ENCODE measurements at regions not wholly inside any gene's neighbourhood (a gene's known extent, or its start where the extent isn't known, plus 50 kb on each side); places are given as distances from the start of the nearest gene placed in this dataset.

DNA sequence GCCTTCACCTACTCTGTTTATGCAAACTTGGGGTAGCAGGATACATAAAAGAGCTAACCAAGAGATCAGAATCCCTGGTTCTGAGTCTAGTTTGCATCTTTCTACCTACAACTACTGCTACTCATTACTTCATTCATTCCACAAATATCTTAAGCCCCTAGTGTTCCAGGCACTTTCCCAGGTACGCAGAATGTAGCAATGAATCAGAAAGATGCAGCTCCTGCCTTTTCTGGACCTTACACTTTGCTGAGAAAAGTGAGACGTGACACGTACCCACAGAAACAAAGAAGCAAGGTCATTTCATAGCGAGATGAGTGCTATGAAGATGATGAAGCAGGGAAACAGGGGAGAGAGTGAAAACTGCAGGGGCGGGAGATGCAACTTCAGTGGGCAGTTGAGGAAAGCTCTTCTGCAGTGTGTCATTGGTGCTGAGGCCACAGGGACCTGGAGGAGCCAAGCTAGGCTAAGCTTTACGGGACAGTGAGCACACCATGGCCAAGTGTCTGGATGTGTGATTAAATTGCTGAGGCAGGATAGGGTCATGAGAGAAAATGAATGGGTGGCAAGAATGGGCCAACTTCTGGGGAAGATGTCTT lies 167.9 kb downstream of the TNFSF18 start:
- Histone ChIP-seq H3K36me3 (replicated peaks in 1 of 2; ENCODE audit: control insufficient read depth in 2 of 2, insufficient read depth in 2 of 2, low read length in 2 of 2) (no peaks in the 10 kb centered on the region), H4K91ac (ENCODE audit: low read depth, low read length, poor library complexity) (no peak overlapping the region), H3K14ac (ENCODE audit: low read length) (no peak overlapping the region), H3K4me3 (ENCODE audit: low read length in 2 of 2) (no peak overlapping the region), H3K27ac (replicated peaks; ENCODE audit: low read length) (no peak overlapping the region), H3K4ac (ENCODE audit: low read length) (no peak overlapping the region), H3K18ac (ENCODE audit: low read length) (no peak overlapping the region), H2AK5ac (ENCODE audit: low read depth, low read length) (no peak overlapping the region), H3K79me1 (ENCODE audit: low read depth, low read length) (no peaks in the 10 kb centered on the region), H3K23ac (ENCODE audit: low read depth, low read length, poor library complexity) (no peak overlapping the region), H3K27me3 (ENCODE audit: control insufficient read depth in 3 of 3, insufficient read depth in 3 of 3, low read depth in 1 of 3, low read length in 3 of 3) (no peaks in the 10 kb centered on the region), H3K4me1 (ENCODE audit: control insufficient read depth in 2 of 2, insufficient read depth in 1 of 2, low read depth in 1 of 2, low read length in 2 of 2) (peaks cover 0 to 4% of the 10 kb centered on the region in 2 donors), H2BK120ac (ENCODE audit: low read depth, low read length) (no peak overlapping the region), H2BK15ac (ENCODE audit: low read length) (no peak overlapping the region), H2BK5ac (ENCODE audit: low read length) (no peak overlapping the region), H3K4me2 (ENCODE audit: insufficient read depth, low read length, poor library complexity, severe bottlenecking) (no peak overlapping the region), H4K8ac (ENCODE audit: low read depth, low read length) (no peak overlapping the region), H2AFZ (ENCODE audit: low read length) (no peak overlapping the region), H3K9ac (ENCODE audit: low read depth, low read length, poor library complexity) (no peak overlapping the region), H2BK12ac (ENCODE audit: low read length) (no peak overlapping the region), H3K9me3 (replicated peaks in 1 of 2; ENCODE audit: control insufficient read depth in 2 of 2, insufficient read depth in 1 of 2, low read depth in 1 of 2, low read length in 2 of 2) (no peaks in the 10 kb centered on the region)
- no peak for DNase-seq (ENCODE audit: low spot score)
- WGBS, 2 donors (ENCODE audit: extremely low coverage in 2 of 2, insufficient read length in 2 of 2, insufficient replicate concordance in 1 of 2), result no CpG with 5 or more reads among the region's 6 CpGs

- Histone ChIP-seq H3K4ac (ENCODE audit: low read length) (no peak overlapping the region), H3K4me2 (ENCODE audit: insufficient read depth, low read length, poor library complexity, severe bottlenecking) (no peak overlapping the region), H3K79me1 (ENCODE audit: low read depth, low read length) (no peaks in the 10 kb centered on the region), H3K14ac (ENCODE audit: low read length) (no peak overlapping the region), H2BK15ac (ENCODE audit: low read length) (no peak overlapping the region), H3K18ac (ENCODE audit: low read length) (no peak overlapping the region), H2AFZ (ENCODE audit: low read length) (no peak overlapping the region), H3K23ac (ENCODE audit: low read depth, low read length, poor library complexity) (no peak overlapping the region), H3K9me3 (replicated peaks in 1 of 2; ENCODE audit: control insufficient read depth in 2 of 2, insufficient read depth in 1 of 2, low read depth in 1 of 2, low read length in 2 of 2) (no peaks in the 10 kb centered on the region), H4K91ac (ENCODE audit: low read depth, low read length, poor library complexity) (no peak overlapping the region), H2AK5ac (ENCODE audit: low read depth, low read length) (no peak overlapping the region), H3K27ac (replicated peaks; ENCODE audit: low read length) (no peak overlapping the region), H3K4me3 (ENCODE audit: low read length in 2 of 2) (no peak overlapping the region), H3K4me1 (ENCODE audit: control insufficient read depth in 2 of 2, insufficient read depth in 1 of 2, low read depth in 1 of 2, low read length in 2 of 2) (peaks cover 0 to 4% of the 10 kb centered on the region in 2 donors), H3K36me3 (replicated peaks in 1 of 2; ENCODE audit: control insufficient read depth in 2 of 2, insufficient read depth in 2 of 2, low read length in 2 of 2) (no peaks in the 10 kb centered on the region), H2BK12ac (ENCODE audit: low read length) (no peak overlapping the region), H3K9ac (ENCODE audit: low read depth, low read length, poor library complexity) (no peak overlapping the region), H2BK5ac (ENCODE audit: low read length) (no peak overlapping the region), H2BK120ac (ENCODE audit: low read depth, low read length) (no peak overlapping the region), H4K8ac (ENCODE audit: low read depth, low read length) (no peak overlapping the region), H3K27me3 (ENCODE audit: control insufficient read depth in 3 of 3, insufficient read depth in 3 of 3, low read depth in 1 of 3, low read length in 3 of 3) (no peaks in the 10 kb centered on the region)
- no CpG with 5 or more reads among the region's 3 CpGs for WGBS, 2 donors (ENCODE audit: extremely low coverage in 2 of 2, insufficient read length in 2 of 2, insufficient replicate concordance in 1 of 2)
- no peak for DNase-seq (ENCODE audit: low spot score)
Measured at GRCh38 chr1:172883387-172883791, 167.4 kb downstream of the TNFSF18 start.

DNA sequence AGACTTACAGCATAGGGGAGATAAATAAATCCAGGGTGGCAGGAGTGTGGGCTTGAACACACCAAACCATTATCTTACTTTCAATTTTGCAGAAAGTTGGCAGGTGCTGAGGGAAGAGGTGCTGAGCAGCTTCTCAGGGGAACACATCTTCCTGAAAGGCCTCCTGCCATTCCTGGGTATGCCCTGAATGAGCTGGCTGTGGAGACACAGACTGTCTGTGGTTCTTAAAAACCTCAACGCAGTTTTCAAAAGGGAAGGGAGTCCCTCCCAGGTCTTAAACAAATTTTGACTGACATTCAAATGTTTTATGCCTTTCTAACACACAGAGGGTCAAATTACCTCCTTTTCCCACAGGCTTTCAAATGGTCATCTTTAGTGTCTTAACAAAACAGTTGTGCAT lies 166.9 kb downstream of the TNFSF18 start:
- H3K4me3 ChIP-seq (ENCODE audit: low read length in 2 of 2), result no peak overlapping the region
- H3K9me3 ChIP-seq (replicated peaks in 1 of 2; ENCODE audit: control insufficient read depth in 2 of 2, insufficient read depth in 1 of 2, low read depth in 1 of 2, low read length in 2 of 2), result no peaks in the 10 kb centered on the region
- H2BK12ac ChIP-seq (ENCODE audit: low read length), result no peak overlapping the region
- WGBS, 2 donors (ENCODE audit: extremely low coverage in 2 of 2, insufficient read length in 2 of 2, insufficient replicate concordance in 1 of 2), result no CpG with 5 or more reads among the region's 1 CpG
- H3K9ac ChIP-seq (ENCODE audit: low read depth, low read length, poor library complexity), result no peak overlapping the region
- no peak overlapping the region for H2BK15ac ChIP-seq (ENCODE audit: low read length)
- H3K4ac ChIP-seq (ENCODE audit: low read length), result no peak overlapping the region
- H2BK120ac ChIP-seq (ENCODE audit: low read depth, low read length), result no peak overlapping the region
- no peak for DNase-seq (ENCODE audit: low spot score)
- no peak overlapping the region for H2BK5ac ChIP-seq (ENCODE audit: low read length)
- H2AFZ ChIP-seq (ENCODE audit: low read length), result no peak overlapping the region
- H4K8ac ChIP-seq (ENCODE audit: low read depth, low read length), result peak overlapping the region; percentile 6
- H2AK5ac ChIP-seq (ENCODE audit: low read depth, low read length), result no peak overlapping the region
- H3K27ac ChIP-seq (replicated peaks; ENCODE audit: low read length), result no peak overlapping the region
- H3K4me2 ChIP-seq (ENCODE audit: insufficient read depth, low read length, poor library complexity, severe bottlenecking), result no peak overlapping the region
- H3K36me3 ChIP-seq (replicated peaks in 1 of 2; ENCODE audit: control insufficient read depth in 2 of 2, insufficient read depth in 2 of 2, low read length in 2 of 2), result no peaks in the 10 kb centered on the region
- H3K27me3 ChIP-seq (ENCODE audit: control insufficient read depth in 3 of 3, insufficient read depth in 3 of 3, low read depth in 1 of 3, low read length in 3 of 3), result no peaks in the 10 kb centered on the region
- no peak overlapping the region for H4K91ac ChIP-seq (ENCODE audit: low read depth, low read length, poor library complexity)
- H3K4me1 ChIP-seq (ENCODE audit: control insufficient read depth in 2 of 2, insufficient read depth in 1 of 2, low read depth in 1 of 2, low read length in 2 of 2), result peaks cover 0 to 4% of the 10 kb centered on the region in 2 donors
- H3K23ac ChIP-seq (ENCODE audit: low read depth, low read length, poor library complexity), result no peak overlapping the region
- no peak overlapping the region for H3K18ac ChIP-seq (ENCODE audit: low read length)
- H3K79me1 ChIP-seq (ENCODE audit: low read depth, low read length), result no peaks in the 10 kb centered on the region
- H3K14ac ChIP-seq (ENCODE audit: low read length), result no peak overlapping the region

- H3K23ac ChIP-seq (ENCODE audit: low read depth, low read length, poor library complexity), result no peak overlapping the region
Measured at GRCh38 chr1:172885411-172885810, 165.3 kb downstream of the TNFSF18 start.

More at GRCh38 chr1:172885411-172885810, 165.3 kb downstream of the TNFSF18 start:
- no peak overlapping the region for H2BK5ac ChIP-seq (ENCODE audit: low read length)
- H2BK120ac ChIP-seq (ENCODE audit: low read depth, low read length), result no peak overlapping the region
- no peak overlapping the region for H2AFZ ChIP-seq (ENCODE audit: low read length)
- no peak overlapping the region for H4K8ac ChIP-seq (ENCODE audit: low read depth, low read length)
- no peaks in the 10 kb centered on the region for H3K36me3 ChIP-seq (replicated peaks in 1 of 2; ENCODE audit: control insufficient read depth in 2 of 2, insufficient read depth in 2 of 2, low read length in 2 of 2)
- H3K79me1 ChIP-seq (ENCODE audit: low read depth, low read length), result no peaks in the 10 kb centered on the region
- no peaks in the 10 kb centered on the region for H3K27me3 ChIP-seq (ENCODE audit: control insufficient read depth in 3 of 3, insufficient read depth in 3 of 3, low read depth in 1 of 3, low read length in 3 of 3)
- no peak overlapping the region for H3K27ac ChIP-seq (replicated peaks; ENCODE audit: low read length)
- H3K14ac ChIP-seq (ENCODE audit: low read length), result no peak overlapping the region
- H3K9me3 ChIP-seq (replicated peaks in 1 of 2; ENCODE audit: control insufficient read depth in 2 of 2, insufficient read depth in 1 of 2, low read depth in 1 of 2, low read length in 2 of 2), result no peaks in the 10 kb centered on the region
- no peak overlapping the region for H3K4me3 ChIP-seq (ENCODE audit: low read length in 2 of 2)
- no peak overlapping the region for H2AK5ac ChIP-seq (ENCODE audit: low read depth, low read length)
- no peak overlapping the region for H3K4me2 ChIP-seq (ENCODE audit: insufficient read depth, low read length, poor library complexity, severe bottlenecking)
- no peak overlapping the region for H3K9ac ChIP-seq (ENCODE audit: low read depth, low read length, poor library complexity)
- DNase-seq (ENCODE audit: low spot score), result no peak
- H3K4ac ChIP-seq (ENCODE audit: low read length), result no peak overlapping the region
- peaks cover 0 to 4% of the 10 kb centered on the region in 2 donors for H3K4me1 ChIP-seq (ENCODE audit: control insufficient read depth in 2 of 2, insufficient read depth in 1 of 2, low read depth in 1 of 2, low read length in 2 of 2)
- no peak overlapping the region for H2BK12ac ChIP-seq (ENCODE audit: low read length)
- H4K91ac ChIP-seq (ENCODE audit: low read depth, low read length, poor library complexity), result no peak overlapping the region
- no peak overlapping the region for H2BK15ac ChIP-seq (ENCODE audit: low read length)
- no peak overlapping the region for H3K18ac ChIP-seq (ENCODE audit: low read length)
